Adrenal gland (tissue), 9 donors: ENCODE measurements at regions not wholly inside any gene's neighbourhood (a gene's known extent, or its start where the extent isn't known, plus 50 kb on each side); places are given as distances from the start of the nearest gene placed in this dataset.

ENCODE experiments used
- DNase-seq, 7 donors: peaks; one replicate each; pipeline ENCODE4 v3.0.0-alpha.2; 2019 to 2020
- H3K27ac ChIP-seq, 5 donors: fragments of 200-600 bp; sonication (generic) in 4 of 5; 1 replicate in 3 of 5; 2 replicates in 2 of 5; pipeline versions ENCODE4 v1.5.1 to v1.8.0; 2016 to 2020; ENCODE audit warnings: mild to moderate bottlenecking in 1 of 5
- H3K27me3 ChIP-seq: fragments of 200-600 bp; 2 replicates; pipeline ENCODE4 v1.8.0; 2021
- H3K36me3 ChIP-seq, 2 donors: fragments of 200-600 bp; replicated peaks in 1 of 2; 1 replicate in 1 of 2; 2 replicates in 1 of 2; pipeline versions ENCODE4 v1.5.1 to v1.8.0; 2018 to 2022
- H3K4me1 ChIP-seq, 2 donors: fragments of 200-600 bp; replicated peaks in 1 of 2; 1 replicate in 1 of 2; 2 replicates in 1 of 2; pipeline versions ENCODE4 v1.5.1 to v1.8.0; 2018 to 2021
- H3K4me3 ChIP-seq, 4 donors: fragments of 200-600 bp; sonication (generic) in 3 of 4; one replicate each; pipeline ENCODE4 v1.5.1; 2016 to 2018
- H3K9me3 ChIP-seq, 3 donors: fragments of 200-600 bp; sonication (generic) in 1 of 3; replicated peaks in 1 of 3; 1 replicate in 2 of 3; 2 replicates in 1 of 3; pipeline versions ENCODE4 v1.5.1 to v1.8.0; 2016 to 2021
- POLR2A ChIP-seq, 2 donors: fragments of 450-650 bp; IDR thresholded peaks; one replicate each; pipeline ENCODE4 v1.6.1; 2017; ENCODE audit warnings: antibody characterized with exemption in 2 of 2, mild to moderate bottlenecking in 2 of 2, moderate library complexity in 1 of 2
- WGBS, 4 donors: extraction: QIAGEN DNeasy Blood & Tissue Kit in 2 of 4; methylation state at CpG; one replicate each; pipeline versions ENCODE4 v1.1.5 to v1.1.7; 2013 to 2017; 5-methylcytosine and 5-hydroxymethylcytosine counted together
- intact Hi-C, 2 donors: fragments of 100-400 bp; cut with DNase I; formaldehyde crosslinking; loops; one replicate each; pipeline versions ENCODE4 v1.14.1 to v1.15.0; 2022 to 2023
- TF ChIP-seq, protein P1 (sequence below), 6 experiments: fragments of 450-650 bp in 4 of 6; fragments of 200-600 bp in 2 of 6; sonication (generic) in 1 of 6; IDR thresholded peaks; 1 replicate in 5 of 6; 2 replicates in 1 of 6; pipeline versions ENCODE4 v1.5.1 to v1.8.0; 2016 to 2021; ENCODE audit warnings: antibody characterized with exemption in 6 of 6, mild to moderate bottlenecking in 2 of 6, moderate library complexity in 1 of 6
- donor health status: healthy with polysubstance abuse.
- donor health status: Bipolar disorder and iron deficiency.
- donor health status: DM: yes; HTN: yes; CAD: no.
- donor health status: DM: no; HTN: no; CAD: no.
- donor health status: DM: no; HTN: no; CAD: no.

GRCh38 chr6:6895929-6896328 lies 211.8 kb upstream of the RREB1 start:
- H3K4me1 ChIP-seq: peaks cover 26 to 30% of the 10 kb centered on the region in 2 donors
- TF ChIP-seq, protein P1, sequence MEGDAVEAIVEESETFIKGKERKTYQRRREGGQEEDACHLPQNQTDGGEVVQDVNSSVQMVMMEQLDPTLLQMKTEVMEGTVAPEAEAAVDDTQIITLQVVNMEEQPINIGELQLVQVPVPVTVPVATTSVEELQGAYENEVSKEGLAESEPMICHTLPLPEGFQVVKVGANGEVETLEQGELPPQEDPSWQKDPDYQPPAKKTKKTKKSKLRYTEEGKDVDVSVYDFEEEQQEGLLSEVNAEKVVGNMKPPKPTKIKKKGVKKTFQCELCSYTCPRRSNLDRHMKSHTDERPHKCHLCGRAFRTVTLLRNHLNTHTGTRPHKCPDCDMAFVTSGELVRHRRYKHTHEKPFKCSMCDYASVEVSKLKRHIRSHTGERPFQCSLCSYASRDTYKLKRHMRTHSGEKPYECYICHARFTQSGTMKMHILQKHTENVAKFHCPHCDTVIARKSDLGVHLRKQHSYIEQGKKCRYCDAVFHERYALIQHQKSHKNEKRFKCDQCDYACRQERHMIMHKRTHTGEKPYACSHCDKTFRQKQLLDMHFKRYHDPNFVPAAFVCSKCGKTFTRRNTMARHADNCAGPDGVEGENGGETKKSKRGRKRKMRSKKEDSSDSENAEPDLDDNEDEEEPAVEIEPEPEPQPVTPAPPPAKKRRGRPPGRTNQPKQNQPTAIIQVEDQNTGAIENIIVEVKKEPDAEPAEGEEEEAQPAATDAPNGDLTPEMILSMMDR (IDR thresholded peaks at IDR 0.05): no peak
- no peak for TF ChIP-seq POLR2A (IDR thresholded peaks at IDR 0.05)
- no peaks in the 10 kb centered on the region for H3K9me3 ChIP-seq
- H3K36me3 ChIP-seq: no peaks in the 10 kb centered on the region
- H3K27ac ChIP-seq: no peak overlapping the region
- intact Hi-C loops: no loop called here
- no peak for DNase-seq
- 92 to 97% (median 96%) methylated on average over 3 of the region's 3 CpGs for WGBS, 4 donors
- no peaks in the 10 kb centered on the region for H3K27me3 ChIP-seq
- no peak overlapping the region for H3K4me3 ChIP-seq

DNA sequence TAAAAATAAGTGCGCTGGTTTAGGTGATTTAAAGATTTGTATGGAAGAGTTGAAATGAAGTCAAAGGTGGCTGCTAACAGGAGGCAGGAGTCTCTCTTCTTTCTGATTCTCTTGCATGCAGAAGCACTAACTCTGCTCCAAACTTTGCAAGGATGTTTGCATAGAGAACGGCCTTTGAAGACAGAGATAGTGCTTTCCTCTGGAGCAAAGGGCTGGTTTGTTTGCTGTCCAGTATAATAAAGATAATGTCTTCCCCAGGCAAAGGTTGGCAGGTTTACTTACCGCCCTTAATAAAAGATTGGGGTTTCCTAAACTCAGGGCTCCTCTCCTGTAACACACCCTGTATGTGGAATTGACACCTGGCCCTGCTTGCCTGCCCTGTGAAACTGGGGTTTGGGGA lies 210.6 kb upstream of the RREB1 start:
- Histone ChIP-seq H3K27ac (no peak overlapping the region), H3K9me3 (no peaks in the 10 kb centered on the region), H3K36me3 (no peaks in the 10 kb centered on the region), H3K27me3 (no peaks in the 10 kb centered on the region), H3K4me1 (peaks cover 18% of the 10 kb centered on the region in 2 donors), H3K4me3 (no peak overlapping the region)
- TF ChIP-seq, protein P1 (IDR thresholded peaks at IDR 0.05): no peak
- TF ChIP-seq POLR2A (IDR thresholded peaks at IDR 0.05): no peak
- intact Hi-C loops: no loop called here
- 83 to 88% (median 85%) methylated on average over 3 of the region's 3 CpGs for WGBS, 4 donors
- no peak for DNase-seq

DNA sequence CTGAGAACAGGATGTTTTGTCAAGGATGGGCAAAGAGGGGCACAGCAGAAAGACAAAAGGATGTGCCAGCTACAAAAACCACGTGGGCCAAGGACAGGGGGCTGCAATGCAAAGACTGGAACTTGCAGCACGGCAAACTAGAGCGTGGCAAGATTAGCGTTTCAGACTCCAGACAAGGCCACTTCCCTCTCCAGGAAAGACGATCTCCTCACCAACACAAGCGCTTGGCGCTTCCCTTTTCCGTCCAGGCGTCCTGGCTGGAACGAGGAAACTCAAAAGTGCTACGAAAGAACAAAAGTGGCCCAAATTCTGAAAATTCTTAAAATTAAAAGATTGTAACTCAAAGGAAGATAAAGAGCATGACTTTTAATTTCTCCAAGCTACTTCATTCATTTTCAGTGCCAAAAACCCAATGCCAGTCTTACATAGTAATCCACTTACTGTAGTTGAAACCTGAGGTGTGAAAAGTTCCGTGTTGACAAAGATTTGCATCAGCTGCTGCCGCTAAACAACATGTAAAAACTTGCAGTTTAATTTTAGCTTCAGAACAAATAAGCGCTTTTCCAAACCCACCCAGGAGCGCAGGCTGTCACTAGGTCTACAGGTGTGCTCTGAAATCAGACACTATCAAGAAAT lies 207.1 kb upstream of the RREB1 start:
- no peak for TF ChIP-seq POLR2A (IDR thresholded peaks at IDR 0.05)
- TF ChIP-seq, protein P1 (IDR thresholded peaks at IDR 0.05): no peak
- WGBS, 4 donors: 71 to 78% (median 76%) methylated on average over 15 of the region's 15 CpGs
- H3K4me1 ChIP-seq: peaks cover 0 to 1% of the 10 kb centered on the region in 2 donors
- H3K36me3 ChIP-seq: no peaks in the 10 kb centered on the region
- no peak overlapping the region for H3K27ac ChIP-seq
- no peaks in the 10 kb centered on the region for H3K27me3 ChIP-seq
- DNase-seq: no peak
- no peaks in the 10 kb centered on the region for H3K9me3 ChIP-seq
- intact Hi-C loops: no loop called here
- no peak overlapping the region for H3K4me3 ChIP-seq

- no peak for DNase-seq
- H3K9me3 ChIP-seq: no peaks in the 10 kb centered on the region
- no peak overlapping the region for H3K27ac ChIP-seq
- 79 to 85% (median 83%) methylated on average over 15 of the region's 15 CpGs for WGBS, 4 donors
- no peaks in the 10 kb centered on the region for H3K36me3 ChIP-seq
- H3K4me3 ChIP-seq: no peak overlapping the region
- no peak for TF ChIP-seq POLR2A (IDR thresholded peaks at IDR 0.05)
- TF ChIP-seq, protein P1 (IDR thresholded peaks at IDR 0.05): no peak
- intact Hi-C loops: no loop called here
- H3K27me3 ChIP-seq: no peaks in the 10 kb centered on the region
- peaks cover 0 to 6% of the 10 kb centered on the region in 2 donors for H3K4me1 ChIP-seq
Observed at GRCh38 chr6:6901205-6901719, 206.5 kb upstream of the RREB1 start.
